Esophagus muscularis mucosa (tissue), 3 donors: ENCODE measurements at regions not wholly inside any gene's neighbourhood (a gene's known extent, or its start where the extent isn't known, plus 50 kb on each side); places are given as distances from the start of the nearest gene placed in this dataset.

Source experiments
- CTCF ChIP-seq, 3 experiments: fragments of 200-600 bp in 2 of 3; fragments of 450-650 bp in 1 of 3; sonication (generic) in 2 of 3; IDR thresholded peaks; one replicate each; pipeline ENCODE4 v1.5.1; 2017 to 2019; ENCODE audit warnings: antibody characterized with exemption in 3 of 3, mild to moderate bottlenecking in 2 of 3, moderate library complexity in 1 of 3
- POLR2A ChIP-seq: fragments of 450-650 bp; IDR thresholded peaks from one replicate; pipeline ENCODE4 v1.6.1; 2017; ENCODE audit warnings: antibody characterized with exemption, moderate library complexity, mild to moderate bottlenecking, low read depth
- POLR2AphosphoS5 ChIP-seq, 2 donors: sonication (generic); formaldehyde crosslinking; IDR thresholded peaks; one replicate each; pipeline ENCODE4 v1.6.1; 2017; ENCODE audit warnings: antibody characterized with exemption in 2 of 2

GRCh38 chr15:47862402-47862801 is 145.1 kb downstream of the SEMA6D start:
- TF ChIP-seq CTCF (IDR thresholded peaks at IDR 0.05) = no peak
- no peak for TF ChIP-seq POLR2A
- TF ChIP-seq POLR2AphosphoS5 (IDR thresholded peaks at IDR 0.05) = no peak
